Activated T-helper 9 cell treated with anti-CD3 and anti-CD28 coated beads, Interleukin-2, amount 50 U/mL, for 16 hours (primary cell): ENCODE measurements at regions not wholly inside any gene's neighbourhood (a gene's known extent, or its start where the extent isn't known, plus 50 kb on each side); places are given as distances from the start of the nearest gene placed in this dataset.
"Not testable (repeated sequence)": the region's sequence is repeated elsewhere in the genome, so short reads cannot be mapped to it uniquely, and the experiment has no call there.

Source experiments
- DNase-seq: peaks from one replicate; pipeline ENCODE4 v3.0.0-alpha.2; 2020; ENCODE audit warnings: low read depth

GRCh38 chr20:1810926-1811620 lies 84.1 kb upstream of the SIRPA start:
- DNase-seq = no peak

- DNase-seq = no peak
Measured at GRCh38 chr20:1810572-1810925, 84.7 kb upstream of the SIRPA start.

GRCh38 chr20:1809611-1810510 lies 85.3 kb upstream of the SIRPA start:
- no peak for DNase-seq

- DNase-seq = no peak
Measured at GRCh38 chr20:1809131-1809572, 86.1 kb upstream of the SIRPA start.

GRCh38 chr20:1808101-1808500 lies 87.1 kb upstream of the SIRPA start:
- no peak for DNase-seq

GRCh38 chr20:1807394-1807793 lies 87.8 kb upstream of the SIRPA start:
- no peak for DNase-seq

DNA sequence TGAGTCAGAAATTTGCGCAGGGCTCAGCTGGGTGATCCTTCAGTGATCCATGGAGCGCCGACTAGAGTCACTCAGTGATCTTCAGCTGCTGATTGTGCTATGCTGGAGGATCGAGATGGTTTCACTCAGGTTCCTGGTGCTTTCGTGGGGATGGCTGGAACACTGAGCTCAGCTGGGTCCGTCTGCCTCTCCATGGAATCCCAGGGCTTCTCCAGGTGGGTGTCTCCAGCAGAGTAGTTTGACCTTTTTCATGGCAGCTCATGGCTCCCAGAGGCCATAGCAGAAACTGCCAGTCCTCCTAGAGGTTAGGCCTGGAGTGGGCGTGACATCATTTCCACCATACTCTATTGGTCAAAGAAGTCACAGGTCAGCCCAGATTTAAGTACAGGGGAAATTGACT lies 88.8 kb upstream of the SIRPA start:
- no peak for DNase-seq

- DNase-seq = no peak
Measured at GRCh38 chr20:1805816-1806215, 89.4 kb upstream of the SIRPA start.

DNA sequence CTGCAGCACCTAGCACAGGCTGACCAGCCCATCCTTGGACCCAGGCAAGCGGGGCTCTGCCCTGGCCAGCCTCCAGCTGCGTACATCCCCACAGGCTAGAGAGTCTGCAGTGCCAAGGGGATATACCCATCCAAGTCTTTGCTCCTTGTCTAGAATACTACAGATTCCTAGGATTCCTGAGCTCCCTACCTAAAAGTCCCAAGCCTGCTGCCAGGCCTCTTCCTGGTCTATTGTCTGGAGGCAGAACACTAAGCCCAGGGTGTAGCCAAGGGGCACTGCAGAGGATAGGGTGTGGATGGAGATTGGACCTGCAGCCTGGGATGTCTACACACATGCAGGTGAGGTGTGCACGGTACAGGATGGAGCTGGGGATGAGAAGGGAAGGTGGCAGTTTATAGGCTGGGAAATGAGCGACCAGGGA lies 90.0 kb upstream of the SIRPA start:
- no peak for DNase-seq

DNA sequence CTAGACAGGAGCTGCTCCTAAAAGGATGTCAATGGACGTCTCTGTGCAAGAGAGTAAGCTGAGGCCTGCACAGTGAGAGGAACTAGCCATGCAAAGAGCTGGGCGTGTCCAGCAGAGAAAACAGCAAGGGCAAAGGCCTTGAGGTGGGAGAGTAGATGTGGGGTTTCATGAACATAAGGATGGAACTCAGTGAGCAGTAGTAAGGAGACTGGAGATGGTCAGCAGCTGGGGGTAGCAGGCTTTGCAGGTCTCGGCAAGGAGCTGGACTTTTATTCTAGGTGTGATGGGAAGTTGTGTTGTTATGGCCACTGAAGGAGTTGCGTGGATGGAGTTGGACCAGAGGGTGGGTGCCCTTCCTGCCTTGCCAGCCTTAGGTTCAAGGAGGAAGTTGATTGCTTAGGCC lies 90.7 kb upstream of the SIRPA start:
- no peak for DNase-seq

DNA sequence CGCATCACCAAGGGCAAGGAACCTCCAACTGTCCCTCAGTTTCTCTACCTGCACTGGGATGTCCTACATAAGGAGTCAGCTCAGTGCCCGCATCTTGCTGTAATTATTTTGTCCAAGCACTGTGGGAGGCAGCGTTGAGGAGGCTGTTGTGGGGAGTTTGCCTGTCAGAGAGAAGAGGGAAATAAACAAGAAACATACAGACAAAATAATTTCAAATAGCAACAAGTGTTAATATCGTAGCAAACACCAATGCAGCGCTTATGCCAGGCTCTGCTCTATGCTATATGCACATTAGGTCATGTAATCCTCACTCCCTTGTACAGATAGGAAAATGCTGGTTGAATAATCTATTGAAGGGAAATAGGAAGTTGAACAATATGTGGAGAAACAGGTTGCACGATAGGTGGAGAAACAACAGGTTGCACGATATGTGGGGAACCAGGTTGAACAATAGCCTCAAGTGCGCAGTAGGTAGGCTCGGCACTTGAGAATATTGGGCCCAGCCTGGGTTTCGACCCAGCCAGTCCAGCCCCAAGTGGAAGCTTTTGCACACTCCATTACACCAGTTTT lies 91.2 kb upstream of the SIRPA start:
- DNase-seq = no peak

DNA sequence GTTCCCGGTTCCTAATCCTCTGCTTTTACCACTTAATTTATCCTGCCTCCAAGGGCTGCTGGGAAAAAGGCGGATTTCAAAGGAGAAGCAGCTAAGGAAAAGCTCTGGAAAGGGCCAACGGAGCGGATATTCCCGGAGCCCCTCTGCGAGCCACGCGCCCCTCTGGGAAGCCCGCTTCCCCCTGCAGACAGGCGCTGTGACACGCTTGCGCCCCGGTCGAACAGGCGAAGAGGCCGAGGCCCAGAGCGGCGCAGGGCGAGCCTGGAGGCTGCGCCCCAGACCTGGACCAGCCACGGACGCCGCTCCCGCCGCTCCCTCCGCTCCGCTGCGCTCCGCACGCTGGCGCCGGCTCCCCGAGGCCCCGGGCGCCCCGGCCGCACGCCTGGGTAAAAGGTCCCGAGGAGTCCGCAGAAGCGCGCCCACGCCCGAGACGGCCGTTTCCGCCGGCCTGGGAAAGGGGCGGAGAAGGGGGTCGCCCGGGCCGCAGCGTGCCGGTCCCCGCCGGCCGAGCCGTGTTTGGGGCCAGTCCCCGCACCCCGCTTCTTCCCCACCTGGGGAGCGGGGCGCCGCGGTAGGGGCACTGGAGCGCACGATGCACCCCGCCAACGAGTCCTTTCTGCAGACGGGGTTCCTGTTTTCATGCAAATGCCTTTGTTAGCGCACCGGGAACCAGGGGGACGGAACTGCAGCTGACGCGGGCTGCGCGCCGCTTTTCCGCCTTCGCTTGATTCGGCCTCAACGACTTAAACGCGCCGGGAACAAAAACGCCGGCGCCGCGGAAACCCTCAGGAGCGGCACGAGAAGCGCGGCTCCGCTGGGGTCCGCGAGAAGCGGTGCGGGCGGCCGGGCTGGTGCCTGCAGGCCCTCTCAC lies 91.9 kb upstream of the SIRPA start:
- DNase-seq = no peak

DNA sequence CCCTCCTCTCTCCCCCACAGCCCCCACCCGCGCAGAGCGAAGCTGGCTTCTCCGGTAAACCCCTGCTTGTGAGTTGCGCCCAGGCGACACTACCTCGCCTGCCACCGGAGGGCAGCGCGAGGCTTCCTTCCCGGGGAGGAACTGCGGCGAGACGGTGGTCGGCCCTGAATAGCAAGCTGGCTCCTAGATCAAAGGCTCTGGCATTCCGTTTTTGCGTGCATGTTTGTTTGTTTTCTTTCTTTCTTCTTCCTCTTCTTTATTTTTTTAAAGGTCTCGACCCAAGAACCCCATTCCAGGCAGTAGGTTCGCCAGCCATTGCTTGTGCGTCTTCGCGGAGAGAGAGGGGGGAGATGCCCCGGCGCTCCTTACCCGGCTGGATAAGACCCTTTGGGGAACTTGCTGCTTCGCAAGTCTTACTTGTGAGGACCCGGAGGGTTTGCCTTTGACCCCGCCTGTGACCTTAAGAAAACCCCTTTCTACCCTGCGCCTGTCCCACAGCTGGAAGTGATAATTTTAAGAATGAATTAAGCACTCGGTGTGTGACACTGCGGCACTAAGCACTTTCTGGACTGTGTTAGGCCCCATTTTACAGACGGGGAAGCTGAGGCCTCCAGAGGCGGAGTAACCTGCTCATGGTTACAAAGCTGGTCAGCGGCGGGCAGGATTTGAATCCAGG lies 92.7 kb upstream of the SIRPA start:
- no peak for DNase-seq

DNA sequence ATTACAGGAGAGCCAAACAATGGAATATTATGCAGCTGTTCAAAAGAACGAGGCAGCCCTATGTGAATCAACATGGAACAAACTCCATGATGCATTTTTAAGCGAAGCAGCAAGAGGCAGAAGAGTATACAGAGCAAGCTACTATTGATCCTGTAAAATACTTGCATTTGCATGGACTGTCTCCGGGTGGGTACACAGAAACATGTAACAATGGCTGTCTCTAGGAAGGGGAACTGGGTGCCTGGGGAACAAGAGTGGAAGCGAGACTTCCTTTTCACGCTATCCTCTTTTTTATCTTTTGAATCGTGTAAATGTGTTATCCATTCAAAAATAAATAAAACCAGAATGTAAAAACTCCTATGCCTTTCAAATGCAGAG lies 93.3 kb upstream of the SIRPA start:
- no peak for DNase-seq

DNA sequence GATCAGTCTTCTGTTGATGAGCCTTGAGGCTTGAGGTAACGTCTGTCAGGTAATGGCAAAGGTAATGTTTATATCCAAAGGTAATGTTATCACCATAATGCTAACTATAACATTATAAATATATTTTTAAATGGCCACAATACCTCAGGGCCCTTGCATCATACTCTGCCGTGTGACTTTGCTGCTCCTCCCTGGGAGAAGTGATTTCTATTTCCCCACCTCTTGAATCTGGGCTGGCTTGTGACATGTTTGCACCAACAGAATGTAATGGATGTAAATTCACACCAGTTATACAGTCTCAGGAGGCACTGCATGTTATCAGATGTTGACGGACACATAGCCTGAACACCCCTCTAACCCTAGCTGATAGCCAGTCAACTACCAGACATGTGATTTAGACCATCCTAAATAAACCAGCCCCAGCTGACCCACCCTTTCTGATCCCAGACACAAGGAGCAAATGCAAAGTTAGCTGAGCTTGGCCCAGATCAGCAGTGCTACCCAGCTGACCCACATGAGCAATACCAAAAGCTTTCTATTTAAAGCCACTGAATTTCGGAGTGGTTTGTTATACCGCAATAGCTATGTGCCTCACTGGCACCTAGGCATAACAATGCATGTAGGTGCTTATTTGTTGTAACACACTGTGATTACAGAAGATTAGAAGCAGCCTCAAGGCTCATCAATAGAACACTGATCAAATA lies 93.8 kb upstream of the SIRPA start:
- no peak for DNase-seq

DNA sequence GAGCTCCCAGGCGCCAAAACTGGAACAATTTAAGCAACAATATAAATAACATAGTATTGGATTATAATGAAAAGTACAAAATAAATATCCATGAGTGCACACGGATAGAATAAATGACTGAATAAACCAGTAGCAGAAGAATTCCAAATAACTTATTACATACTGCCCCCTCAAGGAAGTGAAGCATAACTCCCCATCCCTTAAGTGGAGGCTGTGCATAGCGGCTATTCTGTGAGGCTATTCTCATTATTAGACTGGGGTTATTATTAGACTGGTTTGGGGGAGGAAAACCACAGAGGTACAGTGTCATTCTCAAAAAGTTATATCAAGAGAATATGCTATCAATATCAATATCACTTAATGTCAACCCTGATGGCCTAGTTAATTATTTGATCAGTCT lies 94.4 kb upstream of the SIRPA start:
- DNase-seq = no peak

DNA sequence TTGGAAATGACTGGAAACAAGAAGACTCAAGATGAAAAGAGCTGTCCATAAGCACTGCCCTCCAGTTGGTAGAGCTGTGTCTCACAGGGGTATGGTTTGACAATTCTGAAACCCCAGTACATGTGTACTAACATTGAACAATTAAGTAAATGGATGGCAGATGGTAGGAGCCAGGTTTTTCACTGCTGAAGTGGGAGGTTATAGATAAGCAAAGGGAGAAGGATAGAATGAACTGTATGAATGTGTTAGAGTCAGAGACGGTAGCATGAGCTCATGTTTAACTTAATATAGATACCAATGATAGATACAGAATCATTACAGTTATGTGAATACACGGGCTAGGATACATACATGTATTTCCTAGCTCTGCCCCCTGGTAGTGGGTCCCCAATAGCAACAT lies 95.0 kb upstream of the SIRPA start:
- no peak for DNase-seq

GRCh38 chr20:1799746-1800145 lies 95.5 kb upstream of the SIRPA start:
- not testable (repeated sequence) for DNase-seq

DNA sequence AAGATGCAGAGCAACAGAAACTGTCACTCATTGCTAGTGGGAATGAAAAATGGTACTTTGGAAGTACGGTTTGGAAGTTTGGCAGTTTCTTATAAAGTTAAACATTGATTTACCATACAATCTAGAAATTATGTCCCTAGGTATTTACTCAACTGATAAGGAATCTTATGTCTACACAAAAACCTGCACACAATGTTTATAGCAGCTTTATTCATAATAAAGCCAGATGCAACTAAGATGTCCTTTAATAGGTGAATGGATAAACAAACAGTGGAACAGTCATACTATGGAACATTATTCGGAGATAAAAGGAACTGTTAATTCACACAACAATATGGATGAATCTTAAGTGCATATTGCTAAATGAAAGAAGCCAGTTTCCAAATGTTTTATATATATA lies 96.2 kb upstream of the SIRPA start:
- no peak for DNase-seq

GRCh38 chr20:1793821-1794220 lies 101.4 kb upstream of the SIRPA start:
- DNase-seq = no peak

- DNase-seq = no peak
Measured at GRCh38 chr20:1792274-1792673, 102.9 kb upstream of the SIRPA start.
